ENCODE measurements at regions not wholly inside any gene's neighbourhood (a gene's known extent, or its start where the extent isn't known, plus 50 kb on each side); places are given as distances from the start of the nearest gene placed in this dataset.

DNA sequence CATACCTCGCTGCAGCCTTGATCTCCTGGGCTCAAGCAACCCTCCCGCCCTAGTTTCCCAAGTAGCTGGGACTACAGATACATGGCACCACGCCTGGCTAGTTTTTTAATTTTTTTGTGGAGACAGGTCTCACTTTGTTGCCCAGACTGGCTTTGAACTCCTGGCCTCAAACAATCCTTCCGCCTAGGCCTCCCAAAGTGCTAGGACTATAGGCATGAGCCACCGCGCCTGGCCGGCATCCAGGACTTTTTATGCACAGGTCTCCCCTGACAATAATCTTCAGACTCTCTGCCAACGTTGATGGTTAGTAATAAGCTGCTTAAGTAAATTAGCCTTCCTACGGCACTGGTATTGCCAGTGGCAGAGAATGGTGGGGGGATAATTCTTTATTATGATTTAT lies 110.5 kb upstream of the MTHFD1L start (continued):
- TF ChIP-seq ZBED1 (IDR thresholded peaks at IDR 0.05; ENCODE audit: borderline replicate concordance) (no peak), SREBF1 (IDR thresholded peaks at IDR 0.05; ENCODE audit: low read length) (no peak), PAX5 (IDR thresholded peaks at IDR 0.05; ENCODE audit: borderline replicate concordance, low read depth, low read length) (no peak)

DNA sequence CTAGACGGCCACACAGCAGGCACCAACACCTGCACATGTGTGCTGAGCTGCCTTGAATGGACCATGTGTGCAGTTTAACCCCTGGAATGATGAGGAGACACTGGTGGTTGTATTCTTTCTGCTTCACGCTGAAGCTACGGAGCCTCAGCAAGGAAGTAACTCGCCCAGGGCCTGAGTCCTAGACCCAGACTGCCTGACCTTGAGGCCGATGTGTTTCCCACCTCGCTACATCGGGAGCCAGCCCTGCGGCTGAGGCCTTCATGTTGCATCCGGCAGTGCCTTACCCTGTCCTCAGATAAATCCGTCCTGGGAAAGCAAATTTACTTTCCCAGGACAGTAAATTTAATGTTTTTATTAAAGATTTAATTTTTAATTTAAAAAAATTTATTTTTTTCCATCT lies 110.0 kb upstream of the MTHFD1L start:
- SMC1A ChIA-PET (ENCODE audit: uncharacterized antibody, unreplicated experiment), result interaction anchor here (0.6 to 1.5 kb wide), 3 partner anchors 12 to 264 kb away, joined by 3 read pairs; no protein-coding TSS in a partner anchor
- peaks cover 3% of the 10 kb centered on the region; the same call in 1 of the 2 replicates for H3K4me1 ChIP-seq (ENCODE audit: control insufficient read depth, insufficient read depth, low read length)
- RAD21 ChIA-PET (ENCODE audit: unreplicated experiment), result no interaction called here
- CTCF ChIA-PET, result interaction anchor here (1.1 kb wide), 1 partner anchor 13 kb away, joined by 3 read pairs; no protein-coding TSS in a partner anchor
- no peaks in the 10 kb centered on the region for H3K27me3 ChIP-seq (replicated peaks in 1 of 2; ENCODE audit: control insufficient read depth in 2 of 2, insufficient read depth in 2 of 2, low read length in 1 of 2)
- H3K27ac ChIP-seq (ENCODE audit: control insufficient read depth, insufficient read depth), result no peak overlapping the region
- H3K9ac ChIP-seq (ENCODE audit: control insufficient read depth, insufficient read depth, low read length), result no peak overlapping the region
- no peaks in the 10 kb centered on the region; the same call in 1 of the 2 replicates for H3K79me2 ChIP-seq (ENCODE audit: control insufficient read depth, insufficient read depth, low read length)
- 57% methylated on average over 10 of the region's 10 CpGs for WGBS (ENCODE audit: insufficient coverage, insufficient replicate concordance, low lambda C conversion rate, missing lambda C conversion rate)
- no peak for TF ChIP-seq SUZ12 (IDR thresholded peaks at IDR 0.05; ENCODE audit: unreplicated experiment)
- no peak for TF ChIP-seq KAT2A (conservative IDR thresholded peaks at IDR 0.05; ENCODE audit: control insufficient read depth, low read depth, low read length)
- no peak for TF ChIP-seq PAX5 (IDR thresholded peaks at IDR 0.05; ENCODE audit: borderline replicate concordance, low read depth, low read length)
- no peak for TF ChIP-seq ESRRA (IDR thresholded peaks at IDR 0.05; ENCODE audit: low read length)
- no peak for TF ChIP-seq CBFB (IDR thresholded peaks at IDR 0.05; ENCODE audit: low read depth)
- no peak for TF ChIP-seq ETV6 (conservative IDR thresholded peaks at IDR 0.05 in 1 of 2, IDR thresholded peaks at IDR 0.05 in 1 of 2; ENCODE audit: borderline replicate concordance in 1 of 2, low read depth in 1 of 2)
- no peak for TF ChIP-seq RELA (IDR thresholded peaks at IDR 0.05; ENCODE audit: borderline replicate concordance, partially characterized antibody)
- no peak for TF ChIP-seq PAX8 (IDR thresholded peaks at IDR 0.05)
- TF ChIP-seq EP300 (IDR thresholded peaks at IDR 0.05; ENCODE audit: borderline replicate concordance in 1 of 2, control insufficient read depth in 1 of 2, low read depth in 2 of 2, low read length in 2 of 2), result no peak
- POLR2A ChIA-PET, result no interaction called here
- intact Hi-C loops (cut with micrococcal nuclease; ENCODE audit: unreplicated experiment), result no loop called here
- H4K20me1 ChIP-seq (ENCODE audit: control insufficient read depth, insufficient read depth), result no peaks in the 10 kb centered on the region
- ATAC-seq (no peak), DNase-seq (ENCODE audit: low read depth, low spot score) (no peak), FAIRE-seq (no peak)
- no peak overlapping the region for H2AFZ ChIP-seq (ENCODE audit: control insufficient read depth, low read depth, low read length)
- no peaks in the 10 kb centered on the region; the same call in 2 of the 3 replicates for H3K9me3 ChIP-seq (replicated peaks; ENCODE audit: control insufficient read depth, insufficient read depth, low read length)
- H3K36me3 ChIP-seq (ENCODE audit: control insufficient read depth in 2 of 2, insufficient read depth in 2 of 2, low read length in 1 of 2), result no peaks in the 10 kb centered on the region
- no TSS peak for BruUV-seq (replicated peaks)
- H3K4me3 ChIP-seq, result no peak overlapping the region
- H3K4me2 ChIP-seq (ENCODE audit: control insufficient read depth, insufficient read depth), result no peak overlapping the region
- in situ Hi-C loops (cut with MboI), result no loop called here

Data from GM12878 (cell line).